ENCODE measurements at regions not wholly inside any gene's neighbourhood (a gene's known extent, or its start where the extent isn't known, plus 50 kb on each side); places are given as distances from the start of the nearest gene placed in this dataset.
A peak's percentile ranks its signal among the peaks of the same experiment; 100 is the strongest.
"Not testable (repeated sequence)": the region's sequence is repeated elsewhere in the genome, so short reads cannot be mapped to it uniquely, and the experiment has no call there.

GRCh38 chr6:9745476-9745875 lies 669.4 kb downstream of the TFAP2A start:
- H3K27me3 ChIP-seq (ENCODE audit: control insufficient read depth, insufficient read depth, low read length): no peaks in the 10 kb centered on the region
- no peaks in the 10 kb centered on the region for H3K36me3 ChIP-seq (ENCODE audit: control insufficient read depth, insufficient read depth, low read length)
- DNase-seq (ENCODE audit: low read depth in 4 of 6, low spot score in 6 of 6): no peak
- H3K4me3 ChIP-seq (ENCODE audit: low read depth, low read length): no peak overlapping the region
- no peak overlapping the region for H3K27ac ChIP-seq (ENCODE audit: low read depth, low read length)
- no peaks in the 10 kb centered on the region for H3K9me3 ChIP-seq (ENCODE audit: control insufficient read depth, insufficient read depth, low read length)
- no CpG with 5 or more reads among the region's 3 CpGs for WGBS (ENCODE audit: insufficient coverage)
- no peaks in the 10 kb centered on the region for H3K4me1 ChIP-seq (ENCODE audit: control insufficient read depth, insufficient read depth, low read length)

GRCh38 chr6:9744119-9744518 lies 670.8 kb downstream of the TFAP2A start:
- Histone ChIP-seq H3K4me1 (ENCODE audit: control insufficient read depth, insufficient read depth, low read length) (no peaks in the 10 kb centered on the region), H3K4me3 (ENCODE audit: low read depth, low read length) (no peak overlapping the region), H3K9me3 (ENCODE audit: control insufficient read depth, insufficient read depth, low read length) (no peaks in the 10 kb centered on the region), H3K27me3 (ENCODE audit: control insufficient read depth, insufficient read depth, low read length) (no peaks in the 10 kb centered on the region), H3K27ac (ENCODE audit: low read depth, low read length) (no peak overlapping the region), H3K36me3 (ENCODE audit: control insufficient read depth, insufficient read depth, low read length) (no peaks in the 10 kb centered on the region)
- DNase-seq (ENCODE audit: low read depth in 4 of 6, low spot score in 6 of 6): no peak
- no CpG with 5 or more reads among the region's 3 CpGs for WGBS (ENCODE audit: insufficient coverage)

DNA sequence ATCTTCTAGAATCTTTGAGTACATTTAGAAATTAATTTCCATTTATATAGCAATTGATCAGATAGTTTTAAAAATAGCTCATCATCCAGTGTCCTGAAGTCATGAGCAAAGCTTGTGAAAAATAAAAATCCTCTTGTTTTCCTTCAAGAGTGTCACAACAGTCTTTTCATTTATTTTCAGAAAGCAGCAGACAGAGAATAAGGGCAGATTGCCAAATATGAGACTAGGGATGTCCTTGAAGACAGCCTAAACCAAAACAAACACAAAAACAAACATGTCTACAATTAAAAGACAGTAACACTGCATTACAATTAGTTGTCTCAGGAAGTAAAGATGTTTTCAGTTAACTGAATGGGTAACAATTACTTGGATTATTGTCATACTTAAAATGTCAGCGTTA lies 682.8 kb downstream of the TFAP2A start:
- Histone ChIP-seq H3K4me1 (ENCODE audit: control insufficient read depth, insufficient read depth, low read length) (no peaks in the 10 kb centered on the region), H3K27ac (ENCODE audit: low read depth, low read length) (no peak overlapping the region), H3K36me3 (ENCODE audit: control insufficient read depth, insufficient read depth, low read length) (no peaks in the 10 kb centered on the region), H3K9me3 (ENCODE audit: control insufficient read depth, insufficient read depth, low read length) (no peaks in the 10 kb centered on the region), H3K27me3 (ENCODE audit: control insufficient read depth, insufficient read depth, low read length) (no peaks in the 10 kb centered on the region), H3K4me3 (ENCODE audit: low read depth, low read length) (no peak overlapping the region)
- no CpG with 5 or more reads among the region's 1 CpG for WGBS (ENCODE audit: insufficient coverage)
- peak in 2 of 6 donors; percentile 23 to 71 for DNase-seq (ENCODE audit: low read depth in 4 of 6, low spot score in 6 of 6)

DNA sequence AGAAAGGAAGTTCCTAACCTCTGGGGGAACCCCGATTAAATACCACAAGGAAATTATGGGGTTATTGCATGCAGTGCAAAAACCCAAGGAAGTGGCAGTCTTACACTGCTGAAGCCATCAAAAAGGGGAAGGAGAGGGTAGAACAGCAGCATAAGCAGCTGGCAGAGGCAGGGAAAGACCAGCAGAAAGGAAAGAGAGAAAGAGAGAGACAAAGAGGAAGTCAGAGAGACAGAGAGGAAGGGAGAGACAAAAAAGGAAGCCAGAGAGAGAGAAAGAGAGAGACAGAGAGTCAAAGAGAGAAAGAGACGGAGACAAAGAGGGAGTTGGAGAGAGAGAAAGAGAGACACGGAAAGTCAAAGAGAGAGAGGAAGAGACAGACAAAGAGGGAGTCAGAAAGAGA lies 689.1 kb downstream of the TFAP2A start:
- DNase-seq (ENCODE audit: low read depth in 4 of 6, low spot score in 6 of 6); H3K27me3 ChIP-seq (ENCODE audit: control insufficient read depth, insufficient read depth, low read length); H3K27ac ChIP-seq (ENCODE audit: low read depth, low read length); H3K4me1 ChIP-seq (ENCODE audit: control insufficient read depth, insufficient read depth, low read length); H3K9me3 ChIP-seq (ENCODE audit: control insufficient read depth, insufficient read depth, low read length); H3K4me3 ChIP-seq (ENCODE audit: low read depth, low read length); H3K36me3 ChIP-seq (ENCODE audit: control insufficient read depth, insufficient read depth, low read length): not testable (repeated sequence)
- WGBS (ENCODE audit: insufficient coverage): 86% methylated on average over 3 of the region's 3 CpGs

GRCh38 chr6:9717568-9717967 lies 697.3 kb downstream of the TFAP2A start:
- Histone ChIP-seq H3K9me3 (ENCODE audit: control insufficient read depth, insufficient read depth, low read length) (no peaks in the 10 kb centered on the region), H3K27ac (ENCODE audit: low read depth, low read length) (no peak overlapping the region), H3K4me3 (ENCODE audit: low read depth, low read length) (no peak overlapping the region), H3K4me1 (ENCODE audit: control insufficient read depth, insufficient read depth, low read length) (no peaks in the 10 kb centered on the region), H3K36me3 (ENCODE audit: control insufficient read depth, insufficient read depth, low read length) (no peaks in the 10 kb centered on the region), H3K27me3 (ENCODE audit: control insufficient read depth, insufficient read depth, low read length) (no peaks in the 10 kb centered on the region)
- no CpG with 5 or more reads among the region's 3 CpGs for WGBS (ENCODE audit: insufficient coverage)
- DNase-seq (ENCODE audit: low read depth in 4 of 6, low spot score in 6 of 6): no peak

DNA sequence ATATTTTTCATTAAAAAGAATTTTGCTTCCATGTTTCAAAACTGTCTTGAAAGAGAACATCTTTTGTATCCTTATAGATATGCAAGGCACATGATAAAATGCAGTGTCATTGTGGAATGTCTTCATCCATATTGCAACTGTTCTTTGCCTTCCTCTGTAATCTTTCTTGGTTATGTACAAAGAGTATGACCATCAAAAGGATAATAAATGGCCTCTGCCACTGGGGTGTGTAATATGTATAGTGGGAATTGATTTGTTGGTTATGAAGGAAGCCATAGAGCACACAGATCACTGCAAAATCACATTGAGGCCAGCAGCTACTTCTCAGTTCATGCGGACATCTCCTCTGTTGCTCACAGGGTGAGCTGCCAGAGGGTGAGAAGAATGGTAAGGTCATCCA lies 703.5 kb downstream of the TFAP2A start:
- Histone ChIP-seq H3K36me3 (ENCODE audit: control insufficient read depth, insufficient read depth, low read length) (no peaks in the 10 kb centered on the region), H3K27ac (ENCODE audit: low read depth, low read length) (no peak overlapping the region), H3K4me1 (ENCODE audit: control insufficient read depth, insufficient read depth, low read length) (no peaks in the 10 kb centered on the region), H3K4me3 (ENCODE audit: low read depth, low read length) (no peak overlapping the region), H3K27me3 (ENCODE audit: control insufficient read depth, insufficient read depth, low read length) (no peaks in the 10 kb centered on the region), H3K9me3 (ENCODE audit: control insufficient read depth, insufficient read depth, low read length) (no peaks in the 10 kb centered on the region)
- no CpG with 5 or more reads among the region's 1 CpG for WGBS (ENCODE audit: insufficient coverage)
- DNase-seq (ENCODE audit: low read depth in 4 of 6, low spot score in 6 of 6): peak in 1 of 6 donors; percentile 51

- H3K4me3 ChIP-seq (ENCODE audit: low read depth, low read length): no peak overlapping the region
- H3K27me3 ChIP-seq (ENCODE audit: control insufficient read depth, insufficient read depth, low read length): no peaks in the 10 kb centered on the region
- no peaks in the 10 kb centered on the region for H3K4me1 ChIP-seq (ENCODE audit: control insufficient read depth, insufficient read depth, low read length)
- no CpG with 5 or more reads among the region's 2 CpGs for WGBS (ENCODE audit: insufficient coverage)
- H3K9me3 ChIP-seq (ENCODE audit: control insufficient read depth, insufficient read depth, low read length): no peaks in the 10 kb centered on the region
- no peak overlapping the region for H3K27ac ChIP-seq (ENCODE audit: low read depth, low read length)
- no peak for DNase-seq (ENCODE audit: low read depth in 4 of 6, low spot score in 6 of 6)
- H3K36me3 ChIP-seq (ENCODE audit: control insufficient read depth, insufficient read depth, low read length): no peaks in the 10 kb centered on the region
These were observed 704.3 kb downstream of the TFAP2A start for GRCh38 chr6:9710574-9710973.

DNA sequence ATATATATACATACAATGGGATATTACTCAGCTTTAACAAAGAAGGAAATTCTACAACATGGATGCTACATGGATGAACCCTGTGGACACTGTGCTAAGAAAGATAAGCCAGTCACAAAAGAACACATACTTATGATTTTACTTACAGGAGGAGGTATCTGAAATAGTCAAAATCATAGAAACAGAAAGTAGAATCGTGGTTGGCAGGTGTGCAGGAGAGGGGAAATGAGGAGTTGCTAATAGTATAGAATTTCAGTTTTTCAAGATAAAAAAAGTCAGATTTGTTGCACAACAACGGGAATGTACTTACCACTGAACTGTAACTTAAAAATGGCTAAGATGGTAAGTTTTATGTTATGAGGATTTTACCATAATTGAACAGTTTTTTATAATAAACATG lies 706.3 kb downstream of the TFAP2A start:
- WGBS (ENCODE audit: insufficient coverage): 100% methylated on average over 1 of the region's 2 CpGs
- DNase-seq (ENCODE audit: low read depth in 4 of 6, low spot score in 6 of 6): no peak
- H3K36me3 ChIP-seq (ENCODE audit: control insufficient read depth, insufficient read depth, low read length): no peaks in the 10 kb centered on the region
- no peaks in the 10 kb centered on the region for H3K27me3 ChIP-seq (ENCODE audit: control insufficient read depth, insufficient read depth, low read length)
- H3K4me3 ChIP-seq (ENCODE audit: low read depth, low read length): no peak overlapping the region
- no peaks in the 10 kb centered on the region for H3K4me1 ChIP-seq (ENCODE audit: control insufficient read depth, insufficient read depth, low read length)
- H3K27ac ChIP-seq (ENCODE audit: low read depth, low read length): no peak overlapping the region
- H3K9me3 ChIP-seq (ENCODE audit: control insufficient read depth, insufficient read depth, low read length): no peaks in the 10 kb centered on the region

- Histone ChIP-seq H3K4me1 (ENCODE audit: control insufficient read depth, insufficient read depth, low read length) (no peaks in the 10 kb centered on the region), H3K27ac (ENCODE audit: low read depth, low read length) (no peak overlapping the region), H3K36me3 (ENCODE audit: control insufficient read depth, insufficient read depth, low read length) (no peaks in the 10 kb centered on the region), H3K4me3 (ENCODE audit: low read depth, low read length) (no peak overlapping the region), H3K27me3 (ENCODE audit: control insufficient read depth, insufficient read depth, low read length) (no peaks in the 10 kb centered on the region), H3K9me3 (ENCODE audit: control insufficient read depth, insufficient read depth, low read length) (no peaks in the 10 kb centered on the region)
- WGBS (ENCODE audit: insufficient coverage): 80% methylated on average over 1 of the region's 2 CpGs
- DNase-seq (ENCODE audit: low read depth in 4 of 6, low spot score in 6 of 6): no peak
These were observed 709.9 kb downstream of the TFAP2A start for GRCh38 chr6:9704989-9705388.

DNA sequence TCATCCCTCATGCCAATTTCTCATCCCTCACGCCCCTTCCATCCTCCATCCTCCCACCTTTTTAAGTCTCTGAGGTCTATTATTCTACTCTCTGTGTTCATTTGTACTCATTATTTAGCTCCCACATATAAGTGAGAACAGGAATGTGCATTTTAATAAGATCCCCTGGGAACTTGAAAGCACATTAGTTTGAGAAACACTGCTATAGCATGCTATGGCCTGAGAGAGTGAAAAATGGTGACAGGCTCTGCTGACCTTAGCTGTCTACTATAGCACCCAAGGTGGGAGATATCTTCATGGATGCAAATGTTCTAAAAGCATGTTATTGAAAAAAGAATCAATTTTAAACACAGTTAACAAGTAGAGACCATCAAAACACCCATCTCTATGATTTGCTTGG lies 712.0 kb downstream of the TFAP2A start:
- H3K4me1 ChIP-seq (ENCODE audit: control insufficient read depth, insufficient read depth, low read length): no peaks in the 10 kb centered on the region
- no peaks in the 10 kb centered on the region for H3K9me3 ChIP-seq (ENCODE audit: control insufficient read depth, insufficient read depth, low read length)
- H3K27me3 ChIP-seq (ENCODE audit: control insufficient read depth, insufficient read depth, low read length): no peaks in the 10 kb centered on the region
- H3K4me3 ChIP-seq (ENCODE audit: low read depth, low read length): no peak overlapping the region
- 63% methylated on average over 1 of the region's 1 CpG for WGBS (ENCODE audit: insufficient coverage)
- no peak for DNase-seq (ENCODE audit: low read depth in 4 of 6, low spot score in 6 of 6)
- H3K27ac ChIP-seq (ENCODE audit: low read depth, low read length): no peak overlapping the region
- no peaks in the 10 kb centered on the region for H3K36me3 ChIP-seq (ENCODE audit: control insufficient read depth, insufficient read depth, low read length)

All from spinal cord (tissue), 9 donors.